H9 (cell line): ENCODE measurements at regions not wholly inside any gene's neighbourhood (a gene's known extent, or its start where the extent isn't known, plus 50 kb on each side); places are given as distances from the start of the nearest gene placed in this dataset.

Source experiments
- DNase-seq: peaks from one replicate; pipeline ENCODE4 v3.0.0-alpha.2; 2017
- H2AFZ ChIP-seq: one replicate; pipeline ENCODE4 v1.6.1; 2013; ENCODE audit warnings: mild to moderate bottlenecking, low read length, control low read depth, moderate library complexity
- H2AK5ac ChIP-seq: 2 replicates; pipeline ENCODE4 v1.6.1; 2013; ENCODE audit warnings: low read length, control low read depth, mixed read lengths; ENCODE audit not compliant: insufficient read length
- H2BK120ac ChIP-seq: one replicate; pipeline ENCODE4 v1.6.1; 2013; ENCODE audit warnings: low read depth, mild to moderate bottlenecking, low read length, control low read depth, inconsistent platforms; ENCODE audit not compliant: poor library complexity, severe bottlenecking
- H2BK12ac ChIP-seq: 2 replicates; pipeline ENCODE4 v1.6.1; 2013; ENCODE audit warnings: low read length, control low read depth, mixed read lengths, low read depth; ENCODE audit not compliant: insufficient read length
- H2BK15ac ChIP-seq: 2 replicates; pipeline ENCODE4 v1.6.1; 2013; ENCODE audit warnings: low read depth, low read length, control low read depth
- H2BK20ac ChIP-seq: one replicate; pipeline ENCODE4 v1.6.1; 2013; ENCODE audit warnings: low read depth, mild to moderate bottlenecking, low read length, control low read depth, inconsistent platforms; ENCODE audit not compliant: poor library complexity, severe bottlenecking
- H2BK5ac ChIP-seq: 2 replicates; pipeline ENCODE4 v1.6.1; 2013; ENCODE audit warnings: low read length, control low read depth, mixed read lengths; ENCODE audit not compliant: insufficient read length
- H3K14ac ChIP-seq: 2 replicates; pipeline ENCODE4 v1.6.1; 2013; ENCODE audit warnings: low read length, control low read depth; ENCODE audit not compliant: insufficient read depth
- H3K18ac ChIP-seq: 2 replicates; pipeline ENCODE4 v1.6.1; 2013; ENCODE audit warnings: low read depth, mild to moderate bottlenecking, mixed read lengths, low read length, control low read depth; ENCODE audit not compliant: insufficient read length
- H3K23ac ChIP-seq: 2 replicates; pipeline ENCODE4 v1.6.1; 2013; ENCODE audit warnings: low read length, control low read depth, mixed read lengths, low read depth; ENCODE audit not compliant: insufficient read length
- H3K23me2 ChIP-seq: 2 replicates; pipeline ENCODE4 v1.6.1; 2013; ENCODE audit warnings: low read depth, mild to moderate bottlenecking, mixed read lengths, low read length, control low read depth; ENCODE audit not compliant: insufficient read length, poor library complexity, severe bottlenecking
- H3K27ac ChIP-seq: 2 replicates; pipeline ENCODE4 v1.5.1; 2013; ENCODE audit warnings: low read length, control low read depth, mixed read lengths, low read depth; ENCODE audit not compliant: insufficient read length
- H3K27me3 ChIP-seq: 2 replicates; pipeline ENCODE4 v1.6.1; 2013; ENCODE audit warnings: low read length, control low read depth, inconsistent platforms; ENCODE audit not compliant: insufficient read depth
- H3K4ac ChIP-seq: 2 replicates; pipeline ENCODE4 v1.6.1; 2013; ENCODE audit warnings: low read depth, mild to moderate bottlenecking, control low read depth, inconsistent platforms, low read length, moderate library complexity
- H3K4me1 ChIP-seq: 2 replicates; pipeline ENCODE4 v1.6.1; 2013; ENCODE audit warnings: low read length, control low read depth, inconsistent platforms; ENCODE audit not compliant: insufficient read depth
- H3K4me2 ChIP-seq: 2 replicates; pipeline ENCODE4 v1.6.1; 2013; ENCODE audit warnings: low read length, control low read depth, mixed read lengths; ENCODE audit not compliant: insufficient read length, insufficient read depth
- H3K56ac ChIP-seq: 2 replicates; pipeline ENCODE4 v1.6.1; 2013; ENCODE audit warnings: low read depth, mild to moderate bottlenecking, mixed read lengths, low read length, control low read depth; ENCODE audit not compliant: insufficient read length
- H3K79me1 ChIP-seq: 2 replicates; pipeline ENCODE4 v1.6.1; 2013; ENCODE audit warnings: low read depth, mild to moderate bottlenecking, moderate library complexity, low read length, control low read depth, inconsistent platforms; ENCODE audit not compliant: insufficient read depth, poor library complexity, severe bottlenecking
- H3K79me2 ChIP-seq: 2 replicates; pipeline ENCODE4 v1.6.1; 2013; ENCODE audit warnings: low read length, control low read depth, inconsistent platforms; ENCODE audit not compliant: insufficient read depth
- H3K9ac ChIP-seq: 2 replicates; pipeline ENCODE4 v1.6.1; 2013; ENCODE audit warnings: low read length, control low read depth, mixed read lengths; ENCODE audit not compliant: insufficient read length; ENCODE audit errors: extremely low read depth
- H3K9me3 ChIP-seq: one replicate; pipeline ENCODE4 v1.6.1; 2013; ENCODE audit warnings: low read depth, low read length, inconsistent platforms; ENCODE audit not compliant: control insufficient read depth
- H3T11ph ChIP-seq: one replicate; pipeline ENCODE4 v1.6.1; 2013; ENCODE audit warnings: mild to moderate bottlenecking, low read length, control low read depth, inconsistent platforms
- H4K20me1 ChIP-seq: one replicate; pipeline ENCODE4 v1.6.1; 2013; ENCODE audit not compliant: control insufficient read depth, insufficient read length, insufficient read depth
- H4K5ac ChIP-seq: 2 replicates; pipeline ENCODE4 v1.6.1; 2013; ENCODE audit warnings: low read depth, mild to moderate bottlenecking, mixed read lengths, low read length, control low read depth; ENCODE audit not compliant: insufficient read length
- H4K8ac ChIP-seq: replicated peaks from 2 replicates; pipeline ENCODE4 v1.6.1; 2013; ENCODE audit warnings: low read length, control low read depth, mixed read lengths, low read depth; ENCODE audit not compliant: insufficient read length
- H4K91ac ChIP-seq: 2 replicates; pipeline ENCODE4 v1.6.1; 2013; ENCODE audit warnings: low read depth, mild to moderate bottlenecking, moderate library complexity, mixed read lengths, low read length, control low read depth; ENCODE audit not compliant: insufficient read length
- H3K27ac Mint-ChIP-seq, 3 experiments: 2 replicates in 2 of 3; 3 replicates in 1 of 3; pipeline ENCODE4 v1.8.0; 2020 to 2021; ENCODE audit warnings: mixed read lengths in 3 of 3, mild to moderate bottlenecking in 1 of 3, moderate library complexity in 1 of 3
- H3K27me3 Mint-ChIP-seq: 2 replicates; pipeline ENCODE4 v1.8.0; 2021; ENCODE audit warnings: low read depth, mild to moderate bottlenecking, moderate library complexity, mixed read lengths
- H3K36me3 Mint-ChIP-seq, 3 experiments: 2 replicates in 2 of 3; 3 replicates in 1 of 3; pipeline ENCODE4 v1.8.0; 2020 to 2021; ENCODE audit warnings: low read depth in 3 of 3, mixed read lengths in 3 of 3; ENCODE audit not compliant: insufficient read depth in 1 of 3
- H3K4me1 Mint-ChIP-seq, 2 experiments: 2 replicates each; pipeline ENCODE4 v1.8.0; 2020; ENCODE audit warnings: mixed read lengths in 2 of 2
- H3K4me3 Mint-ChIP-seq, 2 experiments: 2 replicates in 1 of 2; 3 replicates in 1 of 2; pipeline ENCODE4 v1.8.0; 2020 to 2021; ENCODE audit warnings: mild to moderate bottlenecking in 2 of 2, mixed read lengths in 2 of 2, moderate library complexity in 1 of 2
- H3K9me3 Mint-ChIP-seq, 2 experiments: 2 replicates in 1 of 2; 3 replicates in 1 of 2; pipeline ENCODE4 v1.8.0; 2020; ENCODE audit warnings: mild to moderate bottlenecking in 2 of 2, mixed read lengths in 2 of 2, moderate library complexity in 1 of 2
- WGBS: extraction: QIAGEN DNeasy Blood & Tissue Kit; methylation state at CpG from one replicate; pipeline ENCODE4 v1.1.7; 2013; ENCODE audit warnings: missing lambda C conversion rate, low lambda C conversion rate, mixed read lengths; ENCODE audit not compliant: insufficient read length; ENCODE audit errors: extremely low coverage; 5-methylcytosine and 5-hydroxymethylcytosine counted together
- TF ChIP-seq, protein P1 (sequence below): fragments of 200-600 bp; sonication (generic); conservative IDR thresholded peaks from 3 replicates; pipeline ENCODE4 v1.8.0; 2021; ENCODE audit warnings: antibody characterized with exemption, mild to moderate bottlenecking

- Histone ChIP-seq H3K9me3 (no peaks in the 10 kb centered on the region), H3K23ac (no peak overlapping the region), H3K56ac (no peak overlapping the region), H4K91ac (no peak overlapping the region), H2BK15ac (no peak overlapping the region), H3T11ph (no peak overlapping the region), H3K4me2 (no peak overlapping the region), H3K79me2 (no peaks in the 10 kb centered on the region), H2BK120ac (no peak overlapping the region), H3K18ac (no peak overlapping the region), H3K4ac (no peak overlapping the region), H3K79me1 (no peaks in the 10 kb centered on the region), H4K20me1 (no peaks in the 10 kb centered on the region), H3K23me2 (no peaks in the 10 kb centered on the region), H3K27me3 (no peaks in the 10 kb centered on the region), H3K14ac (no peak overlapping the region), H2BK12ac (no peak overlapping the region), H3K9ac (no peak overlapping the region), H4K8ac (no peak overlapping the region), H2BK20ac (no peak overlapping the region), H2AFZ (no peak overlapping the region), H2BK5ac (no peak overlapping the region), H2AK5ac (no peak overlapping the region), H3K4me1 (no peaks in the 10 kb centered on the region), H4K5ac (no peak overlapping the region), H3K27ac (no peak overlapping the region)
- WGBS: no CpG with 5 or more reads among the region's 1 CpG
- Mint-ChIP-seq H3K4me3 (no peak overlapping the region), H3K27me3 (no peaks in the 10 kb centered on the region), H3K4me1 (no peaks in the 10 kb centered on the region), H3K27ac (no peak overlapping the region), H3K9me3 (peaks cover 20 to 21% of the 10 kb centered on the region in 2 experiments), H3K36me3 (peaks cover 0 to 17% (median 3%) of the 10 kb centered on the region in 3 experiments; a peak in 5 of 7 replicates)
- TF ChIP-seq, protein P1, sequence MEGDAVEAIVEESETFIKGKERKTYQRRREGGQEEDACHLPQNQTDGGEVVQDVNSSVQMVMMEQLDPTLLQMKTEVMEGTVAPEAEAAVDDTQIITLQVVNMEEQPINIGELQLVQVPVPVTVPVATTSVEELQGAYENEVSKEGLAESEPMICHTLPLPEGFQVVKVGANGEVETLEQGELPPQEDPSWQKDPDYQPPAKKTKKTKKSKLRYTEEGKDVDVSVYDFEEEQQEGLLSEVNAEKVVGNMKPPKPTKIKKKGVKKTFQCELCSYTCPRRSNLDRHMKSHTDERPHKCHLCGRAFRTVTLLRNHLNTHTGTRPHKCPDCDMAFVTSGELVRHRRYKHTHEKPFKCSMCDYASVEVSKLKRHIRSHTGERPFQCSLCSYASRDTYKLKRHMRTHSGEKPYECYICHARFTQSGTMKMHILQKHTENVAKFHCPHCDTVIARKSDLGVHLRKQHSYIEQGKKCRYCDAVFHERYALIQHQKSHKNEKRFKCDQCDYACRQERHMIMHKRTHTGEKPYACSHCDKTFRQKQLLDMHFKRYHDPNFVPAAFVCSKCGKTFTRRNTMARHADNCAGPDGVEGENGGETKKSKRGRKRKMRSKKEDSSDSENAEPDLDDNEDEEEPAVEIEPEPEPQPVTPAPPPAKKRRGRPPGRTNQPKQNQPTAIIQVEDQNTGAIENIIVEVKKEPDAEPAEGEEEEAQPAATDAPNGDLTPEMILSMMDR: no peak
- DNase-seq: no peak
Measured at GRCh38 chr5:96209829-96210228, 223.2 kb downstream of the PCSK1 start.
